GM19455 (cell line): ENCODE measurements at regions not wholly inside any gene's neighbourhood (a gene's known extent, or its start where the extent isn't known, plus 50 kb on each side); places are given as distances from the start of the nearest gene placed in this dataset.

ENCODE experiments used
- ATAC-seq: cut with Tn5 transposase; IDR thresholded peaks from one replicate; pipeline ENCODE4 v1.9.1; 2021; ENCODE audit not compliant: unreplicated experiment

- no peak for ATAC-seq
Measured at GRCh38 chr4:175427751-175428150, 384.3 kb downstream of the GPM6A start.

GRCh38 chr4:175431694-175432093 lies 380.4 kb downstream of the GPM6A start:
- no peak for ATAC-seq

- no peak for ATAC-seq
Measured at GRCh38 chr4:175435381-175435783, 376.7 kb downstream of the GPM6A start.

GRCh38 chr4:175436196-175436595 lies 375.9 kb downstream of the GPM6A start:
- ATAC-seq, result no peak

- no peak for ATAC-seq
Measured at GRCh38 chr4:175440786-175441185, 371.3 kb downstream of the GPM6A start.

GRCh38 chr4:175441256-175441655 lies 370.8 kb downstream of the GPM6A start:
- ATAC-seq, result no peak

- ATAC-seq, result no peak
Measured at GRCh38 chr4:175443547-175443946, 368.5 kb downstream of the GPM6A start.

- no peak for ATAC-seq
Measured at GRCh38 chr4:175444512-175444911, 367.6 kb downstream of the GPM6A start.

- no peak for ATAC-seq
Measured at GRCh38 chr4:175447016-175447415, 365.0 kb downstream of the GPM6A start.

- ATAC-seq, result no peak
Measured at GRCh38 chr4:175450446-175450845, 361.6 kb downstream of the GPM6A start.

GRCh38 chr4:175451238-175451965 lies 360.7 kb downstream of the GPM6A start:
- ATAC-seq, result no peak

- ATAC-seq, result no peak
Measured at GRCh38 chr4:175453456-175453855, 358.6 kb downstream of the GPM6A start.

- ATAC-seq, result no peak
Measured at GRCh38 chr4:175456131-175456530, 355.9 kb downstream of the GPM6A start.

- ATAC-seq, result no peak
Measured at GRCh38 chr4:175457956-175458355, 354.1 kb downstream of the GPM6A start.

- no peak for ATAC-seq
Measured at GRCh38 chr4:175459571-175459970, 352.5 kb downstream of the GPM6A start.

GRCh38 chr4:175460414-175460813 lies 351.6 kb downstream of the GPM6A start:
- no peak for ATAC-seq

- no peak for ATAC-seq
Measured at GRCh38 chr4:175469514-175469913, 342.6 kb downstream of the GPM6A start.

GRCh38 chr4:175470131-175470530 lies 341.9 kb downstream of the GPM6A start:
- no peak for ATAC-seq

- ATAC-seq, result no peak
Measured at GRCh38 chr4:175480404-175480803, 331.7 kb downstream of the GPM6A start.

- ATAC-seq, result no peak
Measured at GRCh38 chr4:175499735-175500352, 312.2 kb downstream of the GPM6A start.

GRCh38 chr4:175504318-175504717 lies 307.7 kb downstream of the GPM6A start:
- no peak for ATAC-seq

GRCh38 chr4:175509320-175509719 lies 302.7 kb downstream of the GPM6A start:
- no peak for ATAC-seq

- no peak for ATAC-seq
Measured at GRCh38 chr4:175511861-175512260, 300.2 kb downstream of the GPM6A start.
